K562 (cell line): ENCODE measurements at regions not wholly inside any gene's neighbourhood (a gene's known extent, or its start where the extent isn't known, plus 50 kb on each side); places are given as distances from the start of the nearest gene placed in this dataset.

Source experiments
- CTCF ChIP-seq, 3 experiments: IDR thresholded peaks in 2 of 3; conservative IDR thresholded peaks in 1 of 3; 2 replicates each; pipeline ENCODE4 v1.5.1; 2011 to 2012; ENCODE audit warnings: low read length in 3 of 3, mild to moderate bottlenecking in 3 of 3, control low read depth in 2 of 3, improper control_type of control experiment in 1 of 3, inconsistent platforms in 1 of 3, low read depth in 1 of 3, mixed read lengths in 1 of 3, moderate library complexity in 1 of 3; ENCODE audit not compliant: insufficient read depth in 2 of 3
- E4F1 ChIP-seq: fragments of 250-450 bp; sonication (Bioruptor Pico); IDR thresholded peaks from 2 replicates; pipeline ENCODE4 v1.5.0; 2021; ENCODE audit warnings: mild to moderate bottlenecking, borderline replicate concordance
- FOXM1 ChIP-seq, 2 experiments: fragments of 450-650 bp in 1 of 2; sonication (generic) in 1 of 2; formaldehyde crosslinking in 1 of 2; IDR thresholded peaks; 2 replicates each; pipeline versions ENCODE4 v1.6.1 to v1.9.0; 2017 to 2022; ENCODE audit warnings: low read depth in 2 of 2, mild to moderate bottlenecking in 2 of 2, missing genetic modification reagents in 1 of 2, moderate library complexity in 1 of 2
- GABPA ChIP-seq: fragments of 200-800 bp; sonication (Bioruptor generic); conservative IDR thresholded peaks from 2 replicates; pipeline ENCODE4 v1.6.1; 2016; ENCODE audit warnings: low read depth, missing genetic modification characterization, missing compliant biosample characterization
- NFXL1 ChIP-seq: fragments of 450-650 bp; formaldehyde crosslinking; IDR thresholded peaks from 2 replicates; pipeline ENCODE4 v1.4.0; 2021; ENCODE audit warnings: mild to moderate bottlenecking
- POLR2A ChIP-seq: fragments of 450-650 bp; conservative IDR thresholded peaks from 2 replicates; pipeline ENCODE4 v1.6.1; 2016
- PPARD ChIP-seq: fragments of 250-450 bp; sonication (Bioruptor Pico); IDR thresholded peaks from 2 replicates; pipeline ENCODE4 v1.8.0; 2022; ENCODE audit warnings: inconsistent platforms, mild to moderate bottlenecking, moderate library complexity
- RFX5 ChIP-seq: IDR thresholded peaks from 2 replicates; pipeline ENCODE4 v1.6.1; 2011; ENCODE audit warnings: low read depth, mild to moderate bottlenecking, improper control_type of control experiment, low read length
- TRIM25 ChIP-seq: fragments of 450-650 bp; IDR thresholded peaks from 2 replicates; pipeline ENCODE4 v1.7.0; 2016; ENCODE audit warnings: borderline replicate concordance
- U2AF1 ChIP-seq: fragments of 200-400 bp; formaldehyde crosslinking; optimal IDR thresholded peaks from 2 replicates; pipeline ENCODE3; 2017; ENCODE audit warnings: mild to moderate bottlenecking, low read depth, low read length, moderate library complexity
- ZNF398 ChIP-seq: fragments of 250-450 bp; sonication (Bioruptor Pico); IDR thresholded peaks from 2 replicates; pipeline ENCODE4 v1.8.0; 2021; ENCODE audit warnings: moderate library complexity, mild to moderate bottlenecking, inconsistent platforms
- TF ChIP-seq, protein P1 (sequence below): fragments of 450-650 bp; IDR thresholded peaks from 2 replicates; pipeline ENCODE4 v1.6.1; 2016

DNA sequence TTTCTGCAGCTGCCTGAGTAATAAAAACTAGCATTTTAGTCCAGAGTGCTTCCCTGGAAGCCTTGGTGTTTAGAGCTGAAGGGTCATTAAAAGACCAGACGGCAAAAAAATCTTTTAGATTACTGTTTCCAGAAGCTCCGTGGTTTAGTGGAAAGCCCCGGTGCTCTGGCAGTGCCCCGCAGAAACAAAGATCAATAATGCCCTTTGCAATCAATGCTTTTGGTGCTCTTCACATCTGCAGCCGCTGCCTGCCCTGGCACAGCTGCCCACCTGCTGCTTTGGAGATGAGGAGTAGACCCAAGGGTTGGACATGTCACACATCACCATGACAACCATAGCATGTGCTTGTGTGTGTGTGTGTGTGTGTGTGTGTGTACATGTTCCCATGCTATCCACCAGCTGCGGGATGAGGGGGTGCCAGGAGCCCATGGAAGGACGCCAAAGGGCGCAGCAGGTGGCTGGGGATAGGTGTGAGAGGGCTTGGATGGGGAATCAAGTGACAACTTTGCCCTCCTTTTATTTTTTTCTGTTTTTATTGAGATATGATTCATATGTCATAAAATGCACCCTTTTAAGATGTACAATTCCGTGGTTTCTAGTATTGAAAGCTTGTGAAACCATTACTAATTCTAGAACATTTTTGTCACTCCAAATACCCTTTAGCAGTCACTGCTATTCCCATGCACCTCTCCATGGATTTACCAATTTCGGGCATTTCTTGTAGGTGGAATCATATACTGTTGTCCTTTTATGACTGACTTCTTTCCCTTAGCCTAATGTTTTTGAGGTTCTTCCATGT, 75.7 kb upstream of the KLHL25 start:
- no peak for TF ChIP-seq PPARD
- no peak for TF ChIP-seq POLR2A
- TF ChIP-seq GABPA (tag): no peak
- no peak for TF ChIP-seq U2AF1
- no peak for TF ChIP-seq E4F1 (CRISPR knock-in tag)
- TF ChIP-seq CTCF (IDR thresholded peaks at IDR 0.05 in 2 of 3, conservative IDR thresholded peaks at IDR 0.05 in 1 of 3; ENCODE audit: insufficient read depth in 2 of 3, low read depth in 1 of 3, low read length in 3 of 3): no peak
- TF ChIP-seq, protein P1, sequence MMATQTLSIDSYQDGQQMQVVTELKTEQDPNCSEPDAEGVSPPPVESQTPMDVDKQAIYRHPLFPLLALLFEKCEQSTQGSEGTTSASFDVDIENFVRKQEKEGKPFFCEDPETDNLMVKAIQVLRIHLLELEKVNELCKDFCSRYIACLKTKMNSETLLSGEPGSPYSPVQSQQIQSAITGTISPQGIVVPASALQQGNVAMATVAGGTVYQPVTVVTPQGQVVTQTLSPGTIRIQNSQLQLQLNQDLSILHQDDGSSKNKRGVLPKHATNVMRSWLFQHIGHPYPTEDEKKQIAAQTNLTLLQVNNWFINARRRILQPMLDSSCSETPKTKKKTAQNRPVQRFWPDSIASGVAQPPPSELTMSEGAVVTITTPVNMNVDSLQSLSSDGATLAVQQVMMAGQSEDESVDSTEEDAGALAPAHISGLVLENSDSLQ: no peak
- TF ChIP-seq TRIM25: no peak
- no peak for TF ChIP-seq ZNF398 (CRISPR knock-in tag)
- TF ChIP-seq RFX5: no peak
- TF ChIP-seq FOXM1 (IDR thresholded peaks at IDR 0.05; ENCODE audit: low read depth): no peak
- TF ChIP-seq FOXM1 (CRISPR knock-in tag; IDR thresholded peaks at IDR 0.05; ENCODE audit: low read depth): no peak
- no peak for TF ChIP-seq NFXL1 (CRISPR knock-in tag)
